Breast epithelium (tissue), 4 donors: ENCODE measurements at regions not wholly inside any gene's neighbourhood (a gene's known extent, or its start where the extent isn't known, plus 50 kb on each side); places are given as distances from the start of the nearest gene placed in this dataset.

Experiments
- DNase-seq, 2 donors: peaks; one replicate each; pipeline ENCODE4 v3.0.0-alpha.2; 2019; ENCODE audit warnings: low spot score in 2 of 2
- H3K27ac ChIP-seq, 2 donors: fragments of 200-600 bp; sonication (generic) in 1 of 2; one replicate each; pipeline ENCODE4 v1.5.1; 2016 to 2019; ENCODE audit warnings: mild to moderate bottlenecking in 1 of 2
- H3K27me3 ChIP-seq, 2 donors: fragments of 200-600 bp; sonication (generic) in 1 of 2; one replicate each; pipeline versions ENCODE4 v1.5.1 to v1.6.0; 2017 to 2019; ENCODE audit warnings: control low read depth in 1 of 2, mild to moderate bottlenecking in 1 of 2
- H3K36me3 ChIP-seq: fragments of 200-600 bp; one replicate; pipeline ENCODE4 v1.5.1; 2019
- H3K4me1 ChIP-seq, 2 donors: fragments of 200-600 bp; sonication (generic); one replicate each; pipeline ENCODE4 v1.5.1; 2016 to 2019; ENCODE audit warnings: control low read depth in 1 of 2
- H3K4me3 ChIP-seq, 3 donors: fragments of 200-600 bp; sonication (generic); 1 replicate in 2 of 3; 2 replicates in 1 of 3; pipeline ENCODE4 v1.5.1; 2016 to 2019; ENCODE audit warnings: mild to moderate bottlenecking in 3 of 3, moderate library complexity in 2 of 3
- H3K9me3 ChIP-seq, 2 donors: fragments of 200-600 bp; sonication (generic) in 1 of 2; one replicate each; pipeline ENCODE4 v1.5.1; 2016 to 2019; ENCODE audit warnings: control low read depth in 1 of 2
- POLR2A ChIP-seq: fragments of 450-650 bp; IDR thresholded peaks from one replicate; pipeline ENCODE4 v1.6.1; 2016; ENCODE audit warnings: antibody characterized with exemption, mild to moderate bottlenecking, moderate library complexity
- POLR2AphosphoS5 ChIP-seq, 3 donors: sonication (generic); formaldehyde crosslinking; IDR thresholded peaks; one replicate each; pipeline ENCODE4 v1.6.1; 2017; ENCODE audit warnings: antibody characterized with exemption in 3 of 3
- intact Hi-C: fragments of 100-400 bp; cut with DNase I; formaldehyde crosslinking; loops from one replicate; pipeline ENCODE4 v1.15.1; 2023; ENCODE audit warnings: low total_unique reads
- TF ChIP-seq, protein P1 (sequence below), 3 donors: fragments of 450-650 bp; IDR thresholded peaks; one replicate each; pipeline ENCODE4 v1.5.1; 2016 to 2017; ENCODE audit warnings: antibody characterized with exemption in 3 of 3, mild to moderate bottlenecking in 3 of 3, moderate library complexity in 3 of 3

DNA sequence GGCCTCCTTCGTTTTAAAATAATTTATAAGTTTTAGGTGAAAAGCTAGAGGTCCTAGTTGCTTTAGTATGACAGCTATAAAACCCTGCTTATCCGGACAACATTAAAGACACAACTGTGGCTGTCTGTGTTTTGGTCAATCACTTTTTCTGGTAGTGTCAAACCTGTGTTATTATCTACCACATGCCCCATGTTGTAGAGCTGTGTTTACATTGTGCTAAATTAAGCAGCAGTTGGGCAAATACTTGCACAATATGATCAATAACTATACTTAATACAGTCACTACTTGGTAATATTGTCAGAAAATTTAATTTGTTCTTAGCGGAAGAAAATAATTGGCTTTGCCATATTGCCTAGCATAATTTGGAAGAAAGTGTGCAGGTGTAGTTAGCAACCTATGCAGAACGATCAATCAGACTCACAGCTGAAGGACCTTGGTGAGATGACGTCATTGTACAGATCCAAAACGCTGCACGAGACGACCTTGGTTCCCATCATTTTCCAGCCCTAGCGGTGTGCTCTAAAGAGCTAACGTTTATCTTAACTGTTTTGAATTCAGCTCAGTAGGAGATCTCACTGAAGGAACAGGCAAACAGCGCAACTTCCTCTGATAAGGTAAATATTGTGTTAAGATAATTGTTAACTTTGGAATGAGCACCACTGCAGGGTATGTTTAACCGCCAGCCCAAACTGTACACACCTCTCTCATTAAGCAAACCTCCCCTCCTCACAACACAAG, 476.6 kb downstream of the IRS2 start:
- Histone ChIP-seq H3K4me1 (no peaks in the 10 kb centered on the region), H3K27ac (no peak overlapping the region), H3K4me3 (no peak overlapping the region), H3K9me3 (no peaks in the 10 kb centered on the region), H3K27me3 (no peaks in the 10 kb centered on the region), H3K36me3 (no peaks in the 10 kb centered on the region)
- TF ChIP-seq, protein P1, sequence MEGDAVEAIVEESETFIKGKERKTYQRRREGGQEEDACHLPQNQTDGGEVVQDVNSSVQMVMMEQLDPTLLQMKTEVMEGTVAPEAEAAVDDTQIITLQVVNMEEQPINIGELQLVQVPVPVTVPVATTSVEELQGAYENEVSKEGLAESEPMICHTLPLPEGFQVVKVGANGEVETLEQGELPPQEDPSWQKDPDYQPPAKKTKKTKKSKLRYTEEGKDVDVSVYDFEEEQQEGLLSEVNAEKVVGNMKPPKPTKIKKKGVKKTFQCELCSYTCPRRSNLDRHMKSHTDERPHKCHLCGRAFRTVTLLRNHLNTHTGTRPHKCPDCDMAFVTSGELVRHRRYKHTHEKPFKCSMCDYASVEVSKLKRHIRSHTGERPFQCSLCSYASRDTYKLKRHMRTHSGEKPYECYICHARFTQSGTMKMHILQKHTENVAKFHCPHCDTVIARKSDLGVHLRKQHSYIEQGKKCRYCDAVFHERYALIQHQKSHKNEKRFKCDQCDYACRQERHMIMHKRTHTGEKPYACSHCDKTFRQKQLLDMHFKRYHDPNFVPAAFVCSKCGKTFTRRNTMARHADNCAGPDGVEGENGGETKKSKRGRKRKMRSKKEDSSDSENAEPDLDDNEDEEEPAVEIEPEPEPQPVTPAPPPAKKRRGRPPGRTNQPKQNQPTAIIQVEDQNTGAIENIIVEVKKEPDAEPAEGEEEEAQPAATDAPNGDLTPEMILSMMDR (IDR thresholded peaks at IDR 0.05), result no peak
- TF ChIP-seq POLR2A, result no peak
- TF ChIP-seq POLR2AphosphoS5 (IDR thresholded peaks at IDR 0.05), result no peak
- intact Hi-C loops, result no loop called here
- DNase-seq, result no peak

DNA sequence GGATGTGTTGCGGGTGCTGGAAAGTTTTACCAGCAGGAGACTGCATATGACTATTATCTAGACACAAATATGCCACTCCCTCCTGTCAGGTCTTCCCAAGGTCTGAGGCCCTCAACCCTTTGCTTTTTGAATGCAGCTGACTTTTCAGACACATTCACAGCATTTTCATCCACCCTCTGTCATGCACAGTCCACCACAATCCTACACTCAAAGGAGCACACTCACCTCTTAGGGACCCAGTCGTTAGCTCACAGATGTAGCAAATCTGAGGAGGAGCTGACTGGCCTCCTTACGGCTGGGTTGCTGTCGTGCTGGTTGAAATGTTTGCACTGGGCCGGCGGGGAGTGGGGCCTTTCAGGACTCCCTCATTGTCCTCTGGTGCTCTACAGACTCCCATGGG, 479.4 kb downstream of the IRS2 start:
- no peaks in the 10 kb centered on the region for H3K9me3 ChIP-seq
- no peaks in the 10 kb centered on the region for H3K36me3 ChIP-seq
- H3K27me3 ChIP-seq, result no peaks in the 10 kb centered on the region
- no peak overlapping the region for H3K4me3 ChIP-seq
- H3K27ac ChIP-seq, result no peak overlapping the region
- no peaks in the 10 kb centered on the region for H3K4me1 ChIP-seq
- TF ChIP-seq POLR2AphosphoS5 (IDR thresholded peaks at IDR 0.05) (no peak), POLR2A (no peak)
- TF ChIP-seq, protein P1 (IDR thresholded peaks at IDR 0.05), result no peak
- intact Hi-C loops, result no loop called here
- DNase-seq, result no peak

DNA sequence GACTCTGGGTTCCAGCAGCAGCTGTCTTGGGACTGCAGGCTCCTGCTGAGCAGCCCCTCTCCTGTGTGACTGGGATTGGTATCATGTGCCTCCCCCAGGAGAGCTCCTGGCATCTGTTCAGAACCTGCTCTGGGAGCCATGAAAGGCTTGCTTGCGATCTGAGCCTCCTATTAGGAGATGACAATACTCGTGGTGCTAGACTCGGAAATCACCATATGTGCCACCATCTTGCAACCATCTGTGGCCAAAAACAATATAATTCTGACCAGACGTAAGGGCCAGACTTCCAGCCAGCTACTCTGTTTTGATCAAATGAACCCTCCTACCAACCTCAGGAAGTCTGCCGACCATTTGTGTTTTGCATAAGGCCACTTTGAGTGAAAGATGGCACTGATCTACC, 484.7 kb downstream of the IRS2 start:
- no peak overlapping the region for H3K27ac ChIP-seq
- no peaks in the 10 kb centered on the region for H3K9me3 ChIP-seq
- H3K36me3 ChIP-seq, result no peaks in the 10 kb centered on the region
- no peaks in the 10 kb centered on the region for H3K27me3 ChIP-seq
- TF ChIP-seq POLR2A (no peak), POLR2AphosphoS5 (IDR thresholded peaks at IDR 0.05) (no peak)
- TF ChIP-seq, protein P1 (IDR thresholded peaks at IDR 0.05), result no peak
- H3K4me3 ChIP-seq, result no peak overlapping the region
- no peak for DNase-seq
- H3K4me1 ChIP-seq, result no peaks in the 10 kb centered on the region
- intact Hi-C loops, result no loop called here

DNA sequence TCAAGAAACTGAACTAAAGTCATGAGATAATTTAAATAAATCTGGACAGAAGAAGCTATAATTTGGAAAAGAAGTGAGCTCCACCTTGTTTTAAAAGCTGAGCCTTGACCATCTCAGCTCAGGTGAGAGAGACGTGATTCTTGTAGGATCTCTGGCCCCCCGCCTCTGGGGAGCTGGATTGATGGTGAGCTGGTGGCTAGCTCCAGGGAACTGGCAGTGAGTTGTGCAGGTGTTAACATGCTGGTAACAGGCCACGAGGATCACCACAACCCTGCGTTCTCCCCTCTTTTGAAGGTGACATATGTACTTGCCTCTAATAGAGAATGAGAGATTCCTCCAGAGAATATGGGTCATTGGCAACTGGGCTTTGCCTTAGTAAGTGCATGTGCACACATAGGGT, 485.1 kb downstream of the IRS2 start:
- no peaks in the 10 kb centered on the region for H3K27me3 ChIP-seq
- H3K4me3 ChIP-seq, result no peak overlapping the region
- no peaks in the 10 kb centered on the region for H3K36me3 ChIP-seq
- TF ChIP-seq POLR2A, result no peak
- no peak for TF ChIP-seq POLR2AphosphoS5 (IDR thresholded peaks at IDR 0.05)
- TF ChIP-seq, protein P1 (IDR thresholded peaks at IDR 0.05), result no peak
- H3K9me3 ChIP-seq, result no peaks in the 10 kb centered on the region
- H3K27ac ChIP-seq, result no peak overlapping the region
- no peaks in the 10 kb centered on the region for H3K4me1 ChIP-seq
- DNase-seq, result no peak
- intact Hi-C loops, result no loop called here

DNA sequence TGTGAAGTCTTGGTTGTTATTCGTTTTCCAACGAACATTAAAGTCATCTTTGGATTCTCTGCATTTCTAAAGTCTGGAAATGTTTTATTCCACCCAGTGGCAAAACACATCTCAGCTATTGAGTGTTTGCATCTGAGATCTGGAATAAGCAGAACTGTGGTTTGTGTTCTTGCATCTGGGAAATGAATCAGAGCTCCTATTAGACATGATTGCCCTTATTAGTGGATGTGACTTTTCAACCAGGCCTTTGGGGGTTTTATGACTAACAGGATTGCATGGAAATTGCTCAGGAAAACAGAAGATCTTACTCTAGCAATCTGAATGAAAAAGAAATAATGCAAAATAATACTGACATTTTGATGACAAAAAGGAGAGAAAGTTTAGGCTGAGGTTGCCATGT, 488.8 kb downstream of the IRS2 start:
- Histone ChIP-seq H3K4me1 (no peaks in the 10 kb centered on the region), H3K27me3 (no peaks in the 10 kb centered on the region), H3K4me3 (no peak overlapping the region), H3K36me3 (no peaks in the 10 kb centered on the region), H3K9me3 (peaks cover 6% of the 10 kb centered on the region in 2 donors), H3K27ac (no peak overlapping the region)
- TF ChIP-seq, protein P1 (IDR thresholded peaks at IDR 0.05), result no peak
- TF ChIP-seq POLR2A, result no peak
- no peak for TF ChIP-seq POLR2AphosphoS5 (IDR thresholded peaks at IDR 0.05)
- intact Hi-C loops, result no loop called here
- no peak for DNase-seq
